Activated CD4-positive, alpha-beta memory T cell treated with anti-CD3 and anti-CD28 coated beads for 36 hours (primary cell): ENCODE measurements at regions not wholly inside any gene's neighbourhood (a gene's known extent, or its start where the extent isn't known, plus 50 kb on each side); places are given as distances from the start of the nearest gene placed in this dataset.
"Not testable (repeated sequence)": the region's sequence is repeated elsewhere in the genome, so short reads cannot be mapped to it uniquely, and the experiment has no call there.

ENCODE experiments used
- CTCF ChIA-PET: fragments of 350-600 bp; sonication (Branson Sonifier 250); formaldehyde crosslinking; loops from one replicate; lab custom pipeline; 2021; ENCODE audit warnings: antibody characterized with exemption, inconsistent platforms; lab: Charles Lee
- POLR2A ChIA-PET: fragments of 350-600 bp; sonication (Branson Sonifier 250); formaldehyde crosslinking; loops from one replicate; lab custom pipeline; 2021; ENCODE audit warnings: antibody characterized with exemption; lab: Charles Lee
- DNase-seq: peaks from one replicate; pipeline ENCODE4 v3.0.0-alpha.2; 2020
- H3K27ac Mint-ChIP-seq: one replicate; pipeline ENCODE4 v1.8.0; 2021; ENCODE audit warnings: mixed read lengths
- H3K27me3 Mint-ChIP-seq: one replicate; pipeline ENCODE4 v1.8.0; 2021; ENCODE audit warnings: mixed read lengths
- H3K36me3 Mint-ChIP-seq: one replicate; pipeline ENCODE4 v1.8.0; 2021; ENCODE audit warnings: mixed read lengths
- H3K4me1 Mint-ChIP-seq: one replicate; pipeline ENCODE4 v1.8.0; 2021; ENCODE audit warnings: low read depth, mixed read lengths
- H3K4me3 Mint-ChIP-seq: one replicate; pipeline ENCODE4 v1.8.0; 2021; ENCODE audit warnings: mild to moderate bottlenecking, mixed read lengths
- H3K9me3 Mint-ChIP-seq: one replicate; pipeline ENCODE4 v1.8.0; 2021; ENCODE audit warnings: mixed read lengths
- intact Hi-C: fragments of 100-400 bp; cut with micrococcal nuclease; formaldehyde crosslinking; loops from one replicate; pipeline ENCODE4 v1.15.1; 2023

DNA sequence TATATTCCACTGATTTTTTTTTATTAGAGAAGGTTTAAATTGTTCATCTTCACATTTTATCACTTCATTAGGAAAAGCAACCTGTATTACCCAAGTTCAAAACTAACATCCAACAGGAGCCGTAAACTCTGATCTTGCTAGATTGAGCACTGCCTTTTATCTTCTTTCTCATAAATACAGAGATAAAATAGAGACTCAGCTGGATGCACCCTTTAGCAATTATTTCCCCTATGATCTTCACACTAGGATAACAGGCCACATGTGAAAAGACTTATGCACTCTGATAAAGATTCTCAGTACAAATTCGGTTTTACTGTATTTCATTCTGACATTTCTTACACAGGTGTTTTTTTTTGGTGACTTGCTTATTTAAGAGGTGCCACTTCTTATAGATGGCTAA, 2438.2 kb upstream of the PCDH20 start:
- Mint-ChIP-seq H3K36me3 (no peaks in the 10 kb centered on the region), H3K4me1 (no peaks in the 10 kb centered on the region), H3K27me3 (no peaks in the 10 kb centered on the region), H3K9me3 (no peaks in the 10 kb centered on the region), H3K27ac (no peak overlapping the region), H3K4me3 (no peak overlapping the region)
- ChIA-PET CTCF (no interaction called here), POLR2A (no interaction called here)
- no peak for DNase-seq
- intact Hi-C loops = no loop called here

DNA sequence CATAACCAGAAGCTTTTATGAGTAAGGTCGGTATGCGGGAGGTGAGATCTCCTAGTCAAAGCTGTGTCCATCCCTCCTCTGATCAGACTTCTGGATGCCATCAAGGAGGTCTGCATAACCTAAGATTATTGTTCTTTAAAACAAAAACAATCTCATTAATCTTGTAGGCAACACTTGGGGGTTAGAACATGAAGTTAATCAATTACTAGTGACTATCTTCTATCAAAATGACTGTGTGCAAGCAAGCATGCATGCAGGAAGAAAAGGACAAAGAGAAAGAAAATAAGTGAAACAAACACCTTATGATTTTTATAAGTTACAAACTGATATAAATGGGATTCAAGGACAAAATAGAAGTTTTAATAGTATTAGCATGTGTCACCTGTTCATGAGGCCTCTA, 2435.9 kb upstream of the PCDH20 start:
- no peak overlapping the region for H3K27ac Mint-ChIP-seq
- peaks cover 6% of the 10 kb centered on the region for H3K9me3 Mint-ChIP-seq
- H3K4me3 Mint-ChIP-seq = no peak overlapping the region
- CTCF ChIA-PET = no interaction called here
- POLR2A ChIA-PET = no interaction called here
- no peaks in the 10 kb centered on the region for H3K36me3 Mint-ChIP-seq
- DNase-seq = no peak
- no peaks in the 10 kb centered on the region for H3K27me3 Mint-ChIP-seq
- intact Hi-C loops = no loop called here
- no peaks in the 10 kb centered on the region for H3K4me1 Mint-ChIP-seq

DNA sequence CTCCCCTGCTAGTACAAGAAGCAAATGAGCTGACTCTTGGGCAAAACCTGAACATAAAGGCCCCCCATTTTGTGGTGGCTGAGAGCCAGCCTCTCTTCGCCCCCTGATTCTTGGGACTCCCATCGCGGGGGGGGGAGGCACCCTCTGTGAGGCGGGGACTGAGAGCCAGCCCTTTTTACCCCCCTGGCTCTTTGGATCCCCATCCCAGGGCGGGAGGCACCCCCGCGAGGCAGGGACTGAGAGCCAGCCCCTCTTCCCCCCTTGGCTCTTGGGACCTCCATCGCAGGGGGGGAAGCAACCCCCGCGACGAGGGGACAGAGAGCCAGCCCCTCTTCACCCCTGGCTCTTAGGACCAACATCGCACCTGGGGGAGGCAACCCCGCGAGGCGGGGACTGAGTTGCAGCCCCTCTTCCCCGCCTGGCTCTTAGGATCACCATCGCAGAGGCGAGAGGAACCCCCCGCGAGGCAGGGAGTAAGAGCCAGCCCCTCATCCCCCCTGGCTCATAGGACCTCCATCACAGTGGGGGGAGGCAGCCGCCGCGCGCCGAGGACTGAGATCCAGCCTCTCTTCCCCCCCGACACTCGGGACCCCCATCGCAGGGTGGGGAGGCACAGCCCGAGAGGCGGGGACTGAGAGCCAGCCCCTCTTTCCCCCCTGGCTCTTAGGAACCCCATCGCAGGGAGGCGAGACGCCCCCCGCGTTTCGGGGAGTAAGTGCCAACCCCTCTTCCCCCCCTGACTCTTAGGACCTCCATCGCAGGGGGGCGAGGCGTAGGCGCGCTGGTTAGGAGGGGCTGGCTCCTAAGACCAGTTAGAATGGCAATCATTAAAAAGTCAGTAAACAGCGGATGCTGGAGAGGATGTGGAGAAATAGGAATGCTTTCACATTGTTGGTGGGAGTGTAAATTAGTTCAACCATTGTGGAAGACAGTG, 2428.4 kb upstream of the PCDH20 start:
- H3K27me3 Mint-ChIP-seq = no peaks in the 10 kb centered on the region
- POLR2A ChIA-PET = no interaction called here
- no peaks in the 10 kb centered on the region for H3K36me3 Mint-ChIP-seq
- H3K4me1 Mint-ChIP-seq = no peaks in the 10 kb centered on the region
- no peak for DNase-seq
- H3K4me3 Mint-ChIP-seq = no peak overlapping the region
- CTCF ChIA-PET = no interaction called here
- H3K27ac Mint-ChIP-seq = no peak overlapping the region
- intact Hi-C loops = no loop called here
- H3K9me3 Mint-ChIP-seq = peaks cover 15% of the 10 kb centered on the region

DNA sequence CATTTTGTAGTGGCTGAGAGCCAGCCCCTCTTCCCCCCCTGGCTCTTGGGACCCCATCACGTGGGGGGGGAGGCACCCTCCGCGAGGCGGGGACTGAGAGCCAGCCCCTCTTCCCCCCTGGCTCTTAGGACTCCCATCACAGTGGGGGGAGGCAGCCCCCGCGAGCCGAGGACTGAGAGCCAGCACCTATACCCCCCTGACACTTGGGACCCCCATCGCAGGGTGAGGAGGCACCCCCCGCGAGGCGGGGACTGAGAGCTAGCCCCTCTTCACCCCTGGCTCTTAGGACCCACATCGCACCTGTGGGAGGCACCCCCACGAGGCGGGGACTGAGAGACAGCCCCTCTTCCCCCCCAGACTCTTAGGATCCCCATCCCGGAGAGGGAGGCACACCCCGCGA, 2426.5 kb upstream of the PCDH20 start:
- peaks cover 15% of the 10 kb centered on the region for H3K9me3 Mint-ChIP-seq

DNA sequence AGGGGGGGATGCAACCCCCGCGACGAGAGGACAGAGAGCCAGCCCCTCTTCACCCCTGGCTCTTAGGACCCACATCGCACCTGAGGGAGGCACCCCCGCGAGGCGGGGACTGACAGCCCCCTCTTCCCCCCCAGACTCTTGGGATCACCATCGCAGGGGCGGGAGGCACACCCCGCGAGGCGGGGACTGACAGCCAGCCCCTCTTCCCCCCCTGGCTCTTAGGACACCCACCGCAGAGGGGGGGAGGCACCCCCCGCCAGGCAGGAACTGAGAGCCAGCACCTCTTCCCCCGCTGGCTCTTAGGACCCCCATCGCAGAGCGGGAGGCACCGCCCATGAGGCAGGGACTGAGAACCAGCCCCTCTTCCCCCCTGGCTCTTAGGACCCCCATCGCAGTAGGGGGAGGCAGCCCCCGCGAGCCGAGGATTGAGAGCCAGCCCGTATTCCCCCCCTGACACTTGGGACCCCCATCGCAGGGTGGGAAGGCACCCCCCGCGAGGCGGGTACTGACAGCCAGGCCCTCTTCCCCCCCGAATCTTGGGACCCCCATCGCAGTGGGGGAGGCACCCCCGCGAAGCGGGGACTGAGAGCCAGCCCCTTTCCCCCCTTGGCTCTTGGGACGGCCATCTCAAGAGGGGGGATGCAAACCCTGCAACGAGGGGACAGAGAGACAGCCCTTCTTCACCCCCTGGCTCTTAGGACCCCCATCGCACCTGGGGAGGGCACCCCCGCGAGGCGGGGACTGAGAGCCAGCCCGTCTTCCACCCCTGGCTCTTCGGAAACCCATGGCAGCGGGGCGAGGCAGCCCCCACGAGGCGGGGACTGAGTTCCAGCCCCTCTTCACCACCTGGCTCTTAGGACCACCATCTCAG, 2425.1 kb upstream of the PCDH20 start:
- Mint-ChIP-seq H3K27ac (no peak overlapping the region), H3K36me3 (no peaks in the 10 kb centered on the region), H3K9me3 (peaks cover 5% of the 10 kb centered on the region), H3K4me3 (no peak overlapping the region), H3K27me3 (no peaks in the 10 kb centered on the region), H3K4me1 (no peaks in the 10 kb centered on the region)
- DNase-seq = no peak
- ChIA-PET CTCF (no interaction called here), POLR2A (no interaction called here)
- intact Hi-C loops = no loop called here

More for the DNA sequence above, 2426.5 kb upstream of the PCDH20 start:
- DNase-seq = no peak
- CTCF ChIA-PET = no interaction called here
- POLR2A ChIA-PET = no interaction called here
- Mint-ChIP-seq H3K4me3 (no peak overlapping the region), H3K27ac (no peak overlapping the region), H3K36me3 (no peaks in the 10 kb centered on the region), H3K4me1 (no peaks in the 10 kb centered on the region), H3K27me3 (no peaks in the 10 kb centered on the region)
- intact Hi-C loops = no loop called here

DNA sequence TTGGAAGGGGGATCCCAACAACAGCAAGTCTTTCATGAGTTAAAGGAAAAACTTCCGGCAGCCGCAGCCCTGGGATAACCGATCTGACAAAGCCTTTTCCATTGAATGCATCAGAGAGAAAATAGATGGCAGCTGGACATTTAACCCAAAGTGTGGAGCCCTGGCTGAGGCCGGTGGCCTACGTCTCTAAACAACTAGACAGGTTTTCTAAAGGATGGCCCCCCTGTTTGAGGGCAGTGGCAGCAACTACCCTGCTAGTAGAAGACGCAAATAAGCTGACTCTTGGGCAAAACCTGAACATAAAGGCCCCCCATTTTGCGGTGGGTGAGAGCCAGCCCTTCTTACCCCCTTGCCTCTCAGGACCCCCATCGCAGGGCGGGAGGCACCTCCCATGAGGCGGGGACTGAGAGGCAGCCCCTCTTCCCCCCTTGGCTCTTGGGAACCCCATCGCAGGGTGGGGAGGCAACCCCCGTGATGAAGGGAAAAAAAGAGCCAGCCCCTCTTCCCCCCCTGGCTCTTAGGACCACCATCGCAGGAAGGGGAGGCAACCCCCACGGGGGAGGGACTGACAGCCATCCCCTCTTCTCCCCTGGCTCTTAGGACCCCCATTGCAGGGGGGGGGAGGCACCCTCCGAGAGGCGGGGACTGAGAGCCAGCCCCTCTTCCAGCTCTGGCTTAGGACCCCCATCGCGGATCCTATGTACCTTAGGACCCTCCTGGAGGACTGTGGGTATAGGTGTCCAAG, 2422.9 kb upstream of the PCDH20 start:
- Mint-ChIP-seq H3K4me3 (no peak overlapping the region), H3K36me3 (no peaks in the 10 kb centered on the region), H3K4me1 (no peaks in the 10 kb centered on the region), H3K9me3 (peaks cover 2% of the 10 kb centered on the region), H3K27me3 (no peaks in the 10 kb centered on the region), H3K27ac (no peak overlapping the region)
- no peak for DNase-seq
- intact Hi-C loops = no loop called here
- ChIA-PET CTCF (no interaction called here), POLR2A (no interaction called here)

DNA sequence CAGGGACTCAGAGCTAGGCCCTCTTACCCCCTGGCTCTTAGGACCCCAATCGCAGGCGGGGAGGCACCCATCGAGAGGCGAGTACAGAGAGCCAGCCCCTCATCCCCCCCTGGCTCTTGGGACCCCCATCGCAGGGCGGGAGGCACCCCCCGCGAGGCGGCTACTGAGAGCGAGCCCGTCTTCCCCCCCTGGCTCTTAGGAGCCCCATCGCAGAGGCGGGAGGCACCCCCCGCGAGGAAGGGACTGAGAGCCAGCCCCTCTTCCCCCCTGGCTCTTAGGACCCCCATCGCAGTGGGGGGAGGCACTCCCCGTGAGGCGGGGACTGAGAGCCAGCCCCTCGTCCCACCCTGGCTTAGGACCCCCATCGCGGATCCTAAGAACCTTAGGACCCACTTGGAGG, 2422.1 kb upstream of the PCDH20 start:
- CTCF ChIA-PET, DNase-seq, H3K9me3 Mint-ChIP-seq, H3K36me3 Mint-ChIP-seq, intact Hi-C loops, POLR2A ChIA-PET, H3K4me3 Mint-ChIP-seq, H3K27me3 Mint-ChIP-seq, H3K4me1 Mint-ChIP-seq, H3K27ac Mint-ChIP-seq: not testable (repeated sequence)

DNA sequence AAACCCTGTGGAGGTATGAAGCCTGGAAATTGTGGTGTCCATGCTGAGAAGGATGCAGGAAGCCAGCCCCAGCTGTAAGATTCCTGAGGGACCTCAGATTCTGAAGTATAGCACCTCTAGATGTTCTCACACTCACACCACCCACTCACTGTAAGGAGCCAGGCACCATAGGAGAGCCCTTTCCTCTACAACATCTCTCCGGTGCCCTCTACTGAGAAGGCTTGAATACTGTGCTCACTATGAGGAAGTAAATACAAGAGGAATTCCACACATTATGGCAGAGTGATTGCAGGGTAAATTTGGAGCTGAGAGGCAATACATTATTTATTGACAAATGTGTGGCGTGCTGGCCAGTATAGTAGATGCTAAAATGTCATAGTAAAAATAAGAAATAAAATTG, 2414.0 kb upstream of the PCDH20 start:
- H3K27ac Mint-ChIP-seq, H3K4me1 Mint-ChIP-seq, H3K27me3 Mint-ChIP-seq, CTCF ChIA-PET, H3K9me3 Mint-ChIP-seq, POLR2A ChIA-PET, H3K36me3 Mint-ChIP-seq, intact Hi-C loops, DNase-seq, H3K4me3 Mint-ChIP-seq: not testable (repeated sequence)

DNA sequence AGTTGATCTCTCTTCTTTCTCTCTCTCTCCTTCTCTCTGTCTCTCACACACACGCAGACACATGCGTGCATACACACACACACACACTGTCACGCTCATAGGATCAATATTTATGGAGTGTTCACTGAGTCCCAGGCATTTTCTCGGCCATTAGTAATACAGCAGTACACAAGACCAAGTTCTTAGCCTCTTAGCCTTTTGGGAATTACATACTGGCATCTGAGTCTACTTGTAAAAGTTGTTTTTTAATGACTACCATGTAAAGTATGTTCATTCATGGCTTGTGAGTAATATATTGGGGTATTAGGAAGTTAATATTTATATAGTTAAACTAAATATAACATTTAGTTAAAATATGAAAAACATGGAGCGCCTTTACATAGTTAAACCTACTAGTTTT, 2406.1 kb upstream of the PCDH20 start:
- H3K27me3 Mint-ChIP-seq, H3K9me3 Mint-ChIP-seq, H3K4me1 Mint-ChIP-seq, CTCF ChIA-PET, H3K36me3 Mint-ChIP-seq, DNase-seq, POLR2A ChIA-PET, H3K27ac Mint-ChIP-seq, H3K4me3 Mint-ChIP-seq, intact Hi-C loops: not testable (repeated sequence)

DNA sequence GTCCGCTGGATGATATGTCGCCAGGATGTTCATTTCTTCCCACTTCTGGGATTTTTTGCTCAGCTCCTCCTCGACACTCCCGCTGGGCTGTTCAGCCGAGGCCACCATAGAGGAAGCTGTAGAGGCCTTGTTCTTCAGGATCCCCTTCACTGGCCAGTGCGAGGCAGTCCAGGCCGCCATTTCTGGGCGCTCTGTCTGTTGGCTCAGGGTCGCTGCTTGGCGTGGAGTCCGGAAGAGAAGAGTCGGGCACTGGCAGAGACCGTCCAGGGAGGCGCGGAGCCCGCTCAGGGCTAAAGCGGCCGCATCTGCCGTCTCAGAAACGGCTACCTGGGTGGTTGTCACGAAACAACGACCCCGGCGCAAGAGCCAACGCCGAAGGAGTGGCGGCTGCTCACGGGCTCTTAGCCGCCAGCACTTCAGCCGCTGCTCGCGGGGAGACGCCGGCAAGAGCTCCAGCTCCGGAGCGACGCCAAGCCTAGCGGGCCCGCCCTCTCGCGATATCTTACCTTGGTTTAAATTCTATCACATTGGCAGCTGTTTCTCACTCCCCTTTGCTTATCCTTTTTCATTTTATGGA, 2395.9 kb upstream of the PCDH20 start:
- H3K36me3 Mint-ChIP-seq, DNase-seq, H3K9me3 Mint-ChIP-seq, POLR2A ChIA-PET, H3K27ac Mint-ChIP-seq, H3K4me1 Mint-ChIP-seq, H3K4me3 Mint-ChIP-seq, CTCF ChIA-PET, intact Hi-C loops, H3K27me3 Mint-ChIP-seq: not testable (repeated sequence)

DNA sequence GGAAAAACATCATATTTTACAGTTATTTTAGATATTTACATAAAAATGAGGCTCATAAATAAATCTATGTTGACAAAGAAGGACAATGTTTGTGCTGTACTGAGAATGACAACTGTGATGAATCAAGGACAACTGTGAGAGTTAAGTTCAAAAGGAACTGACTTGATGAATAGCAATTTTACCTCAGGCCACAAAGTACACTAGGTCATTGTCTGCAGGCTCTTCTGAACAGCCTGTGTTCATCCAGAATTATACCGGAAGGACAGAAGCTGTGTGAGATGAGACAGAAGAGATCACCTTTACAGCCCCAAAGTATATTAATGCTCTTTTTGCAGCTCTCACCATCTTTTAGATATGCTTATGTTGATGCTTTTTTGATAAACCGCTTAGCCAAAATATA, 2375.5 kb upstream of the PCDH20 start:
- intact Hi-C loops, H3K4me3 Mint-ChIP-seq: not testable (repeated sequence)

DNA sequence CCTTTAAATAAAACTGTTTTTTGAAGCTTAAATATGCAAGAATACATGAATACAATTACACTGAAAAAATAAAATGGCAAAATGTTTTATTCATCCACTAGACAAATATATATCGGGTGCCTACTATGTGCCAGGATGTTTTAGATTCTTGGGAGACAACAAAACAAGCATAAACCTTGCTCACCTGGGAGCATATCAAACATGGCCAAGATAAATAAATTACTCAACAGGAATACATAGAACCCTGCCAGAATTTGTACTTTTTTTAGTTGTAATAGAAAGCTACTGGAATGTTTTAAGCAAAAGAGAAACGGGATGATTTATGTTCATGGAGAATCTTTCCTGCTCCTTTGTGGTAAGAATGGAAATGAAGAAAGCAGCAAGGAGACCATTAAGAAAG, 2358.5 kb upstream of the PCDH20 start:
- intact Hi-C loops = no loop called here
- Mint-ChIP-seq H3K27ac (no peak overlapping the region), H3K27me3 (no peaks in the 10 kb centered on the region), H3K36me3 (no peaks in the 10 kb centered on the region), H3K9me3 (peaks cover 7% of the 10 kb centered on the region), H3K4me1 (no peaks in the 10 kb centered on the region), H3K4me3 (no peak overlapping the region)
- POLR2A ChIA-PET = no interaction called here
- DNase-seq = no peak
- CTCF ChIA-PET = no interaction called here

More for the DNA sequence above, 2375.5 kb upstream of the PCDH20 start:
- H3K27me3 Mint-ChIP-seq, H3K4me1 Mint-ChIP-seq, H3K27ac Mint-ChIP-seq, POLR2A ChIA-PET, H3K36me3 Mint-ChIP-seq, CTCF ChIA-PET, DNase-seq: not testable (repeated sequence)
- H3K9me3 Mint-ChIP-seq = peaks cover 10% of the 10 kb centered on the region
